ENCODE measurements at regions not wholly inside any gene's neighbourhood (a gene's known extent, or its start where the extent isn't known, plus 50 kb on each side); places are given as distances from the start of the nearest gene placed in this dataset.
"Not testable (repeated sequence)": the region's sequence is repeated elsewhere in the genome, so short reads cannot be mapped to it uniquely, and the experiment has no call there.

GRCh38 chr1:229002451-229002960, 267.2 kb downstream of the RHOU start:
- Mint-ChIP-seq H3K4me1 (peaks cover 4% of the 10 kb centered on the region), H3K9me3 (no peaks in the 10 kb centered on the region), H3K27me3 (no peaks in the 10 kb centered on the region), H3K36me3 (no peaks in the 10 kb centered on the region), H3K4me3 (no peak overlapping the region), H3K27ac (no peak overlapping the region)
- DNase-seq = no peak

DNA sequence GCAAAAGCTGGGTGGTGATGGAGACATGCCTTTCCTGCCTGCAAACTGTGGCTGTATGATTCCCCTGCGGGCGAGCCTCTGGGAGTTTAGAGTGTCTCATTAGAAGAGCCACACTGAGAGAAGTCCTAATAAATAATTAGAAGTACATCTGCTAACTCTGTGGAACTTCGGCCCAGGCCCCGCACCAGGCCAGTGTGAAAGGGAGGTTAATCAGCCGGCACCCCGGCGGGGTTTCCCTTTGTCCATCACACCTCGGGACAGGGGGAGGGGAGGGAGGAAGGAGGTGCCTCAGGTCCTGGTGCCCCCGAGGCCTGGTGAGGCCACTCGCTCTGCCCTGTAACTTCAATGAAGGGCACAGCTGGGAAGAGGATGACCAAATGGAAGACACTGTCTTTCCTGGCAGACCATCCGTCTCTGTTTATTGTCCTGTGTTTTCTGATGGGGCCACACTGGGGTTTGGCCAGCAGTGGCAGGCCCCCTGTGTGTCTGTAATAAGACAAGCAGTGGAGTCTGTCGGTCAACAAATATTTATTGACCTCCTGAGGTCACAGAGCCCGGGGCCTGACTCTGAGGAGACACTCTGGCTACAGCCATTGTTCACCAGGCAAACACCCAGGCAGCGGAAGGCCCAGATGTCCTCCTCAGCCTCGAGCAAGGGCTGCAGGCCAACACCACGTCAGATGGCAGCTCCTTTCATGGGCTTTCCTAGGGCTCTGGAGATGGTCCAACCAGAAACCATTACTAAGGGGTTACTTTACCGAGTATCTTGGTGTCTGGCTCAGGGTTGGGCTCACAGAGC, 267.5 kb upstream of the RAB4A start:
- no peaks in the 10 kb centered on the region for H3K9me3 Mint-ChIP-seq
- H3K36me3 Mint-ChIP-seq = no peaks in the 10 kb centered on the region
- H3K27me3 Mint-ChIP-seq = no peaks in the 10 kb centered on the region
- peaks cover 4% of the 10 kb centered on the region for H3K4me1 Mint-ChIP-seq
- no peak for DNase-seq
- H3K27ac Mint-ChIP-seq = no peak overlapping the region
- H3K4me3 Mint-ChIP-seq = no peak overlapping the region

- H3K4me3 Mint-ChIP-seq = no peak overlapping the region
- DNase-seq = no peak
- H3K36me3 Mint-ChIP-seq = no peaks in the 10 kb centered on the region
- no peaks in the 10 kb centered on the region for H3K9me3 Mint-ChIP-seq
- H3K27ac Mint-ChIP-seq = no peak overlapping the region
- no peaks in the 10 kb centered on the region for H3K27me3 Mint-ChIP-seq
- peaks cover 4% of the 10 kb centered on the region for H3K4me1 Mint-ChIP-seq
Observed at GRCh38 chr1:229004066-229004833, 266.7 kb upstream of the RAB4A start.

DNA sequence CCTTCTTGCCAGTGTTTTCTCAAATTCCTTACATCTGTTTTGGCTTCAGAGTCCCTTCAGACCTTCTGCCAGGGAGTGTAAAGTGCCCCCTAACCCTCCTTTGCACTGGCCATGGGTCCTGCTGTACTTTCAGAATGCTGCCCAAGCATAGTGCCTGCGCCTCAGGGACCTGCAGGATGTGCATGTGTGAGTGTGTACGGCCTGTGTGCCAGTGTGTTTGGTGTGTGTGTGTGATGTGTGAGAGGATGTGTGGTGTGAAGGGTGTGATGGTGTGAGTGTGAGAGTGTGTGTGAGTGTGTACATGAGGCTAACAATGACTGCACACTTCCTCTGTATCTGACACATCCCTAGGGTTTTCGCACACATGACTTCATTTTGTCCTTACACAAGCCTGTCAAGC, 265.8 kb upstream of the RAB4A start:
- no peak overlapping the region for H3K4me3 Mint-ChIP-seq
- no peaks in the 10 kb centered on the region for H3K9me3 Mint-ChIP-seq
- DNase-seq = no peak
- no peak overlapping the region for H3K27ac Mint-ChIP-seq
- no peaks in the 10 kb centered on the region for H3K27me3 Mint-ChIP-seq
- peaks cover 4% of the 10 kb centered on the region for H3K4me1 Mint-ChIP-seq
- H3K36me3 Mint-ChIP-seq = no peaks in the 10 kb centered on the region

GRCh38 chr1:229005556-229005955, 265.4 kb upstream of the RAB4A start:
- H3K27me3 Mint-ChIP-seq = no peaks in the 10 kb centered on the region
- peaks cover 4% of the 10 kb centered on the region for H3K4me1 Mint-ChIP-seq
- H3K27ac Mint-ChIP-seq = no peak overlapping the region
- no peaks in the 10 kb centered on the region for H3K36me3 Mint-ChIP-seq
- no peak for DNase-seq
- H3K9me3 Mint-ChIP-seq = no peaks in the 10 kb centered on the region
- no peak overlapping the region for H3K4me3 Mint-ChIP-seq

GRCh38 chr1:229006121-229006870, 264.6 kb upstream of the RAB4A start:
- H3K36me3 Mint-ChIP-seq = no peaks in the 10 kb centered on the region
- H3K27ac Mint-ChIP-seq = no peak overlapping the region
- H3K9me3 Mint-ChIP-seq = no peaks in the 10 kb centered on the region
- no peaks in the 10 kb centered on the region for H3K27me3 Mint-ChIP-seq
- DNase-seq = no peak
- H3K4me3 Mint-ChIP-seq = no peak overlapping the region
- H3K4me1 Mint-ChIP-seq = peaks cover 4% of the 10 kb centered on the region

DNA sequence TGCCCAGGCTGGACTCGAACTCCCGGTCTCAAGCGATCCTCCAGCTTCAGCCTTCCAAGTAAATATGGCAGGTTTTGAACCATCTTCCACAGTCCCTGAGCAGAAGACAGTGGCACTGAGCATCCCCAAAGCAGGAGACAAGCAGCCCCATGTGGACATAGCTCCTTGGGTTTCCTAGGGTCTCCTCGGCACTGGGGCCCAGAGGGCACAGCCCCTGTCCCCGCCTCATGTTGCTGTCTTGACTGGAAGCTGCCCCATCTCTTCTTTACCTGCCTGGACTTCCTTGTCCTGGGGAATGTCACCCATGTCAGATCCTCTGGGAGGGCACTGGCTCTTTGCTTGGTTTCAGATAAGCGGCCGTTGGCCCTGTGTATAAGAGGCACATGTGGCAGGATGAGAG, 263.7 kb upstream of the RAB4A start:
- Mint-ChIP-seq H3K4me1 (no peaks in the 10 kb centered on the region), H3K36me3 (no peaks in the 10 kb centered on the region), H3K27me3 (no peaks in the 10 kb centered on the region), H3K4me3 (no peak overlapping the region), H3K27ac (no peak overlapping the region), H3K9me3 (no peaks in the 10 kb centered on the region)
- no peak for DNase-seq

- Mint-ChIP-seq H3K4me1 (no peaks in the 10 kb centered on the region), H3K36me3 (no peaks in the 10 kb centered on the region), H3K4me3 (no peak overlapping the region), H3K27ac (no peak overlapping the region), H3K9me3 (no peaks in the 10 kb centered on the region), H3K27me3 (no peaks in the 10 kb centered on the region)
- no peak for DNase-seq
Observed at GRCh38 chr1:229007701-229008100, 263.2 kb upstream of the RAB4A start.

GRCh38 chr1:229008347-229008746, 262.6 kb upstream of the RAB4A start:
- not testable (repeated sequence) for H3K4me3 Mint-ChIP-seq, H3K4me1 Mint-ChIP-seq, H3K27me3 Mint-ChIP-seq, H3K9me3 Mint-ChIP-seq, DNase-seq, H3K27ac Mint-ChIP-seq, H3K36me3 Mint-ChIP-seq

GRCh38 chr1:229011022-229011421, 259.9 kb upstream of the RAB4A start:
- H3K36me3 Mint-ChIP-seq = no peaks in the 10 kb centered on the region
- no peak overlapping the region for H3K4me3 Mint-ChIP-seq
- H3K9me3 Mint-ChIP-seq = no peaks in the 10 kb centered on the region
- no peak overlapping the region for H3K27ac Mint-ChIP-seq
- H3K27me3 Mint-ChIP-seq = peaks cover 4% of the 10 kb centered on the region
- H3K4me1 Mint-ChIP-seq = no peaks in the 10 kb centered on the region
- no peak for DNase-seq

- H3K27ac Mint-ChIP-seq = no peak overlapping the region
- H3K4me1 Mint-ChIP-seq = no peaks in the 10 kb centered on the region
- no peaks in the 10 kb centered on the region for H3K9me3 Mint-ChIP-seq
Observed at GRCh38 chr1:229012823-229013222, 258.1 kb upstream of the RAB4A start.

DNA sequence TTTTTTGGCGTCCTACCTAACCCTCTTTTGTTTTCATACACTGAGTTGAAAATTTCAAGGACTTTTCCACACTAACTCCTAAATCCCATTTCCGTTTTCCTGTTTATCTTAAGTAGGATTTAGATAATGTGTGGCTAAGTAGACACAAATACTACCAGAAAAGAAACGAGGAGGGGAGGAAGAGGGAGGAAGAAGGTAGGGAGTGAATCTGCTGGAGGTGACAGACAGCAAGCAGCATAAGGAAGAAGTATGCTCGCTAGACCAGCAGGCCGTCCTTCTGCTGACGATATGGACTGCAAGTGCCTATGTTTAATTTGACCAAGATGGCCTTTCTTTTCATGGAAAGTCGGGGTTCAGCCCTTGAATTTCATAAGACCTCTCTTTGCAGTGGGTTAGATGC, 256.9 kb upstream of the RAB4A start:
- peaks cover 4% of the 10 kb centered on the region for H3K27me3 Mint-ChIP-seq

More at GRCh38 chr1:229012823-229013222, 258.1 kb upstream of the RAB4A start:
- no peak for DNase-seq
- Mint-ChIP-seq H3K27me3 (peaks cover 4% of the 10 kb centered on the region), H3K4me3 (no peak overlapping the region), H3K36me3 (no peaks in the 10 kb centered on the region)

DNA sequence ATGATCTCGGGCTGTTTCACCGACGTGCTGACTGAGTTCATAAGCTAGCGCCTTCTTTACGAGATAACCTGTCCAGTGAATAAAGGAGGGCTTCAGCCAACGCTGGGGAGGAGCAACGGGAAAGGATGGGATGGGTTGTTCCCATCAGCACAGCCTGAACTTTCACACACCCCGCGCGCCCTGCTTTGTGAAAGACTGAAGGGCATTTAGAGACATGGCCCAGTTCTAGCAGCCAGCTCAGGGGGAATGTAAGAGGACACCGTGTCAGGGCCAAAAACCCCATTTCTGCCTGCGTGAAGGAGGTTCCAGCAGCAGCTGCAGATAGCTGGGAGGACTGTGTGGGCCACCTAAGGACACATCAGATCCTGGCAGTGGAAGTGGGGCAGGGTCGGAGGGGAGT, 255.1 kb upstream of the RAB4A start:
- H3K36me3 Mint-ChIP-seq = no peaks in the 10 kb centered on the region
- H3K4me3 Mint-ChIP-seq = no peak overlapping the region
- no peaks in the 10 kb centered on the region for H3K9me3 Mint-ChIP-seq
- no peak overlapping the region for H3K27ac Mint-ChIP-seq
- H3K4me1 Mint-ChIP-seq = no peaks in the 10 kb centered on the region
- H3K27me3 Mint-ChIP-seq = peaks cover 4% of the 10 kb centered on the region
- no peak for DNase-seq

More for the DNA sequence above, 256.9 kb upstream of the RAB4A start:
- Mint-ChIP-seq H3K9me3 (no peaks in the 10 kb centered on the region), H3K36me3 (no peaks in the 10 kb centered on the region), H3K27ac (no peak overlapping the region), H3K4me1 (no peaks in the 10 kb centered on the region), H3K4me3 (no peak overlapping the region)
- DNase-seq = no peak

GRCh38 chr1:229017091-229017490, 253.8 kb upstream of the RAB4A start:
- H3K27me3 Mint-ChIP-seq = peaks cover 4% of the 10 kb centered on the region
- no peak for DNase-seq
- H3K36me3 Mint-ChIP-seq = no peaks in the 10 kb centered on the region
- no peaks in the 10 kb centered on the region for H3K4me1 Mint-ChIP-seq
- H3K4me3 Mint-ChIP-seq = no peak overlapping the region
- no peak overlapping the region for H3K27ac Mint-ChIP-seq
- no peaks in the 10 kb centered on the region for H3K9me3 Mint-ChIP-seq

- H3K36me3 Mint-ChIP-seq = no peaks in the 10 kb centered on the region
- DNase-seq = no peak
- no peak overlapping the region for H3K4me3 Mint-ChIP-seq
- H3K9me3 Mint-ChIP-seq = no peaks in the 10 kb centered on the region
- no peak overlapping the region for H3K27ac Mint-ChIP-seq
- no peaks in the 10 kb centered on the region for H3K4me1 Mint-ChIP-seq
- H3K27me3 Mint-ChIP-seq = peaks cover 4% of the 10 kb centered on the region
Observed at GRCh38 chr1:229018674-229019295, 252.1 kb upstream of the RAB4A start.

Measured in activated naive CD8-positive, alpha-beta T cell treated with anti-CD3 and anti-CD28 coated beads for 36 hours (primary cell).